GM12892 (cell line): ENCODE measurements at regions not wholly inside any gene's neighbourhood (a gene's known extent, or its start where the extent isn't known, plus 50 kb on each side); places are given as distances from the start of the nearest gene placed in this dataset.

ENCODE experiments used
- POLR2A ChIP-seq: IDR thresholded peaks from 2 replicates; pipeline ENCODE4 v1.6.1; 2011; ENCODE audit warnings: low read depth, low read length, control low read depth
- POLR2AphosphoS5 ChIP-seq: IDR thresholded peaks from 2 replicates; pipeline ENCODE4 v1.6.1; 2011; ENCODE audit warnings: low read depth, low read length, control low read depth

DNA sequence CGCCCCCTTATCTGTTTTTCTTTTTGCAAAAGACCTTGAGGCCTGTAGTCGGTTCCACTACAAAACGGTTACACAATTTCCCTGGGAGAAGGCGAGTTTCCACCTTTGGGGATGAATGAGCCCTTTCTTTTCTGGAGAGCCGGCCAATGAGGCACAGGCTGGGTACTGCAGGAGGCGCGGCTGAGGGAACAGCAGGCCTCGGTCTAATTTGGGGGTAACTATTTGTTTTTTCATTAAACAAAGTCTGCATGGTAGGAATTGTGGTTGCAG lies 129.2 kb downstream of the MYCN start:
- TF ChIP-seq POLR2A = no peak
- no peak for TF ChIP-seq POLR2AphosphoS5
